ENCODE measurements at regions not wholly inside any gene's neighbourhood (a gene's known extent, or its start where the extent isn't known, plus 50 kb on each side); places are given as distances from the start of the nearest gene placed in this dataset.
"Not testable (repeated sequence)": the region's sequence is repeated elsewhere in the genome, so short reads cannot be mapped to it uniquely, and the experiment has no call there.

DNA sequence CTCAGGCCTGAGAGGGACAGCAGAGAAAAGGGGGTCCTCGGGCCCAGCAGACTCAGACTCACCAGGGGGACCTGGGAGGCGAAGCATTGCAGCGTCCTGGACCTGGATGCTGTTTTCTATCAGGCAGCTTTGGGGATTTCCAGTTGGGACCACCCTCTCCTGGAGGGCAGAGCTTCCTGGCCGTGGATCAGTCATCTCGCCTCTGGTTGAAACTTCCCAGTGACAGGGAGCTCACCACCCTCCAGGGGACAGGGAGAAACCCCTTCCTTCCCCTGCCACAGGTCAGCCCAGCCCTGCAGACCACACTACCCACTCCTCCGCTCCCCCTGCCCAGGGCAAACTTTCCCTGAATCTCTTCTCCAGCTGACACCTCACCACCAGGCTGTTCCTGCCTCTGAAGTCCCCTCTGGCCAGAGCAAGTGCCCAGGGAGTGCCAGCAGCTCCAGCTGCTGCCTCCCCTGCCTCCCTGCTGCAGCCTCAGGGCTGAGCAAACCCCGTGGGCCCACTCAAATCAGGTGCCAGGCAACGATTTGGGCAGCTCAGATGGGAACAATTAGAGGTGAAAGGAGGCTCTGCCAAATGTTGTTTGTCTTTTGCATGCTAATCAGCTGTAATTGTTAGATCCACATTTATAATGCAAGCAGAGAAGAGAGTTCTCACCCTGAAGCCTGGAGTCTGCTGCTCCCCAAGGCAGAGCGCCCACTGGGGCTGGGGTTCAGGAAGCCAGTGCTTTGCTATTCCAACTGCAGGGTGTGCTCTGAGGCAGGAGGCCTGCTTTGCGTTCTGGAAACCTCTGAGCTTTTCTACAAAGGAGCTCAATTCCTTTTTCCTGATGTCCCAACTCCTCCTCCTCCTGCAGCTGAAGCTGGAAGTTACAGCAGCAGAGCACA, 322.5 kb upstream of the SFSWAP start:
- TF ChIP-seq, protein P1, sequence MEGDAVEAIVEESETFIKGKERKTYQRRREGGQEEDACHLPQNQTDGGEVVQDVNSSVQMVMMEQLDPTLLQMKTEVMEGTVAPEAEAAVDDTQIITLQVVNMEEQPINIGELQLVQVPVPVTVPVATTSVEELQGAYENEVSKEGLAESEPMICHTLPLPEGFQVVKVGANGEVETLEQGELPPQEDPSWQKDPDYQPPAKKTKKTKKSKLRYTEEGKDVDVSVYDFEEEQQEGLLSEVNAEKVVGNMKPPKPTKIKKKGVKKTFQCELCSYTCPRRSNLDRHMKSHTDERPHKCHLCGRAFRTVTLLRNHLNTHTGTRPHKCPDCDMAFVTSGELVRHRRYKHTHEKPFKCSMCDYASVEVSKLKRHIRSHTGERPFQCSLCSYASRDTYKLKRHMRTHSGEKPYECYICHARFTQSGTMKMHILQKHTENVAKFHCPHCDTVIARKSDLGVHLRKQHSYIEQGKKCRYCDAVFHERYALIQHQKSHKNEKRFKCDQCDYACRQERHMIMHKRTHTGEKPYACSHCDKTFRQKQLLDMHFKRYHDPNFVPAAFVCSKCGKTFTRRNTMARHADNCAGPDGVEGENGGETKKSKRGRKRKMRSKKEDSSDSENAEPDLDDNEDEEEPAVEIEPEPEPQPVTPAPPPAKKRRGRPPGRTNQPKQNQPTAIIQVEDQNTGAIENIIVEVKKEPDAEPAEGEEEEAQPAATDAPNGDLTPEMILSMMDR (IDR thresholded peaks at IDR 0.05) = not testable (repeated sequence)
- TF ChIP-seq POLR2A (IDR thresholded peaks at IDR 0.05) = not testable (repeated sequence)

Data from esophagus squamous epithelium (tissue), 4 donors.